ENCODE measurements at regions not wholly inside any gene's neighbourhood (a gene's known extent, or its start where the extent isn't known, plus 50 kb on each side); places are given as distances from the start of the nearest gene placed in this dataset.

DNA sequence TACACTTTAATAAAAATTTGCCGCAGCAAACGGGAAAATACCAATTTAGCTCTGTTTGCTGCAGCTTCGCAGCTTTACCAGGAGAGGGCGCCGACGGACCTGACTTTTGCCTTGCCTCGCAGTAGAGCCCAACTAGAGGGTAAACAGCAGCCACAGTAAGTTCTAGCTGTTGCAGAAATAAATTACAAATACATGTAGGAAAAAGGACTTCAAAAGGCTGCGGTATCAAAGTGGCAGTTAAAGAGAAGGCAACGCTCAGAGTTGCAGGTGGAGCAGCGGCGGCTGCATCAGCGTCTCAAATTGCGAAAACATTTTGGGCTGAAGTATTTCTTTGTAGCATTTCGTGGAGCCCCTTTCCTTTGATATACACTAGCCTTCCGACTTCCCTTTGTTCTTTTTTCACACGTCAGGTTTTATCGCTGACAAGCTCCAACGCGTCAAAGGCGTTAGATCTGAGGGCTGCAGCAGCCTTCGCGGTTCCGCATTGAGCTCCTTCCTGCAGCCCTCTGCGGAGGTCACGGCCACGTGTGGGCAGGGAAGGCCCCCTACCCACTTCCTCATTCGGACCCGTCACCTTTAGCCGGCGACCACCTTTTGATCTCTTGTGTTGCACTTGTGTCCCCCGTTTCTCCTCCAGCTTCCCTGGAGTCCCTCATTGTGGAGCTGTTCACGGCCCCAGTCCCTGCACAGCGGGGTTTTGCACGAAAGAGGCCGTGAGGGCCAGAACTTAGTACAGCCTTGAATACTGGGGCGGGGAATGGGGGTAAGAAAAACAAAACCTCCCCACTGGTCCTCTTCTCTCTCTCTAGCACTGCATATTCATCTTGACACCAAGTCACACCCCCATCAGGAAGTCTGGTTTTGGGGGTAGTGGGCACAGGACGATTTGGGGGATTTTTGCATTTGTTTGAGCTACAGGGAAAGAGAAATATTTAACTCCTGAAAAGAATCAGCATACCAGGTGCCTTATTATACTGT, 72.8 kb downstream of the S1PR1 start (continued):
- TF ChIP-seq, protein P1, sequence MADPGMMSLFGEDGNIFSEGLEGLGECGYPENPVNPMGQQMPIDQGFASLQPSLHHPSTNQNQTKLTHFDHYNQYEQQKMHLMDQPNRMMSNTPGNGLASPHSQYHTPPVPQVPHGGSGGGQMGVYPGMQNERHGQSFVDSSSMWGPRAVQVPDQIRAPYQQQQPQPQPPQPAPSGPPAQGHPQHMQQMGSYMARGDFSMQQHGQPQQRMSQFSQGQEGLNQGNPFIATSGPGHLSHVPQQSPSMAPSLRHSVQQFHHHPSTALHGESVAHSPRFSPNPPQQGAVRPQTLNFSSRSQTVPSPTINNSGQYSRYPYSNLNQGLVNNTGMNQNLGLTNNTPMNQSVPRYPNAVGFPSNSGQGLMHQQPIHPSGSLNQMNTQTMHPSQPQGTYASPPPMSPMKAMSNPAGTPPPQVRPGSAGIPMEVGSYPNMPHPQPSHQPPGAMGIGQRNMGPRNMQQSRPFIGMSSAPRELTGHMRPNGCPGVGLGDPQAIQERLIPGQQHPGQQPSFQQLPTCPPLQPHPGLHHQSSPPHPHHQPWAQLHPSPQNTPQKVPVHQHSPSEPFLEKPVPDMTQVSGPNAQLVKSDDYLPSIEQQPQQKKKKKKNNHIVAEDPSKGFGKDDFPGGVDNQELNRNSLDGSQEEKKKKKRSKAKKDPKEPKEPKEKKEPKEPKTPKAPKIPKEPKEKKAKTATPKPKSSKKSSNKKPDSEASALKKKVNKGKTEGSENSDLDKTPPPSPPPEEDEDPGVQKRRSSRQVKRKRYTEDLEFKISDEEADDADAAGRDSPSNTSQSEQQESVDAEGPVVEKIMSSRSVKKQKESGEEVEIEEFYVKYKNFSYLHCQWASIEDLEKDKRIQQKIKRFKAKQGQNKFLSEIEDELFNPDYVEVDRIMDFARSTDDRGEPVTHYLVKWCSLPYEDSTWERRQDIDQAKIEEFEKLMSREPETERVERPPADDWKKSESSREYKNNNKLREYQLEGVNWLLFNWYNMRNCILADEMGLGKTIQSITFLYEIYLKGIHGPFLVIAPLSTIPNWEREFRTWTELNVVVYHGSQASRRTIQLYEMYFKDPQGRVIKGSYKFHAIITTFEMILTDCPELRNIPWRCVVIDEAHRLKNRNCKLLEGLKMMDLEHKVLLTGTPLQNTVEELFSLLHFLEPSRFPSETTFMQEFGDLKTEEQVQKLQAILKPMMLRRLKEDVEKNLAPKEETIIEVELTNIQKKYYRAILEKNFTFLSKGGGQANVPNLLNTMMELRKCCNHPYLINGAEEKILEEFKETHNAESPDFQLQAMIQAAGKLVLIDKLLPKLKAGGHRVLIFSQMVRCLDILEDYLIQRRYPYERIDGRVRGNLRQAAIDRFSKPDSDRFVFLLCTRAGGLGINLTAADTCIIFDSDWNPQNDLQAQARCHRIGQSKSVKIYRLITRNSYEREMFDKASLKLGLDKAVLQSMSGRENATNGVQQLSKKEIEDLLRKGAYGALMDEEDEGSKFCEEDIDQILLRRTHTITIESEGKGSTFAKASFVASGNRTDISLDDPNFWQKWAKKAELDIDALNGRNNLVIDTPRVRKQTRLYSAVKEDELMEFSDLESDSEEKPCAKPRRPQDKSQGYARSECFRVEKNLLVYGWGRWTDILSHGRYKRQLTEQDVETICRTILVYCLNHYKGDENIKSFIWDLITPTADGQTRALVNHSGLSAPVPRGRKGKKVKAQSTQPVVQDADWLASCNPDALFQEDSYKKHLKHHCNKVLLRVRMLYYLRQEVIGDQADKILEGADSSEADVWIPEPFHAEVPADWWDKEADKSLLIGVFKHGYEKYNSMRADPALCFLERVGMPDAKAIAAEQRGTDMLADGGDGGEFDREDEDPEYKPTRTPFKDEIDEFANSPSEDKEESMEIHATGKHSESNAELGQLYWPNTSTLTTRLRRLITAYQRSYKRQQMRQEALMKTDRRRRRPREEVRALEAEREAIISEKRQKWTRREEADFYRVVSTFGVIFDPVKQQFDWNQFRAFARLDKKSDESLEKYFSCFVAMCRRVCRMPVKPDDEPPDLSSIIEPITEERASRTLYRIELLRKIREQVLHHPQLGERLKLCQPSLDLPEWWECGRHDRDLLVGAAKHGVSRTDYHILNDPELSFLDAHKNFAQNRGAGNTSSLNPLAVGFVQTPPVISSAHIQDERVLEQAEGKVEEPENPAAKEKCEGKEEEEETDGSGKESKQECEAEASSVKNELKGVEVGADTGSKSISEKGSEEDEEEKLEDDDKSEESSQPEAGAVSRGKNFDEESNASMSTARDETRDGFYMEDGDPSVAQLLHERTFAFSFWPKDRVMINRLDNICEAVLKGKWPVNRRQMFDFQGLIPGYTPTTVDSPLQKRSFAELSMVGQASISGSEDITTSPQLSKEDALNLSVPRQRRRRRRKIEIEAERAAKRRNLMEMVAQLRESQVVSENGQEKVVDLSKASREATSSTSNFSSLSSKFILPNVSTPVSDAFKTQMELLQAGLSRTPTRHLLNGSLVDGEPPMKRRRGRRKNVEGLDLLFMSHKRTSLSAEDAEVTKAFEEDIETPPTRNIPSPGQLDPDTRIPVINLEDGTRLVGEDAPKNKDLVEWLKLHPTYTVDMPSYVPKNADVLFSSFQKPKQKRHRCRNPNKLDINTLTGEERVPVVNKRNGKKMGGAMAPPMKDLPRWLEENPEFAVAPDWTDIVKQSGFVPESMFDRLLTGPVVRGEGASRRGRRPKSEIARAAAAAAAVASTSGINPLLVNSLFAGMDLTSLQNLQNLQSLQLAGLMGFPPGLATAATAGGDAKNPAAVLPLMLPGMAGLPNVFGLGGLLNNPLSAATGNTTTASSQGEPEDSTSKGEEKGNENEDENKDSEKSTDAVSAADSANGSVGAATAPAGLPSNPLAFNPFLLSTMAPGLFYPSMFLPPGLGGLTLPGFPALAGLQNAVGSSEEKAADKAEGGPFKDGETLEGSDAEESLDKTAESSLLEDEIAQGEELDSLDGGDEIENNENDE (IDR thresholded peaks at IDR 0.05; ENCODE audit: insufficient replicate concordance, low read length), result no peak
- TF ChIP-seq SAP30 (IDR thresholded peaks at IDR 0.05; ENCODE audit: insufficient read depth, insufficient replicate concordance, low read length) (no peak), CTBP2 (IDR thresholded peaks at IDR 0.05; ENCODE audit: borderline replicate concordance, insufficient read depth, insufficient read length, low read length) (peak; percentile 38), CREB1 (IDR thresholded peaks at IDR 0.05) (0 out of 2 replicates have a peak, but pooled peaks have one; percentile 36)
- TF ChIP-seq, protein P2, sequence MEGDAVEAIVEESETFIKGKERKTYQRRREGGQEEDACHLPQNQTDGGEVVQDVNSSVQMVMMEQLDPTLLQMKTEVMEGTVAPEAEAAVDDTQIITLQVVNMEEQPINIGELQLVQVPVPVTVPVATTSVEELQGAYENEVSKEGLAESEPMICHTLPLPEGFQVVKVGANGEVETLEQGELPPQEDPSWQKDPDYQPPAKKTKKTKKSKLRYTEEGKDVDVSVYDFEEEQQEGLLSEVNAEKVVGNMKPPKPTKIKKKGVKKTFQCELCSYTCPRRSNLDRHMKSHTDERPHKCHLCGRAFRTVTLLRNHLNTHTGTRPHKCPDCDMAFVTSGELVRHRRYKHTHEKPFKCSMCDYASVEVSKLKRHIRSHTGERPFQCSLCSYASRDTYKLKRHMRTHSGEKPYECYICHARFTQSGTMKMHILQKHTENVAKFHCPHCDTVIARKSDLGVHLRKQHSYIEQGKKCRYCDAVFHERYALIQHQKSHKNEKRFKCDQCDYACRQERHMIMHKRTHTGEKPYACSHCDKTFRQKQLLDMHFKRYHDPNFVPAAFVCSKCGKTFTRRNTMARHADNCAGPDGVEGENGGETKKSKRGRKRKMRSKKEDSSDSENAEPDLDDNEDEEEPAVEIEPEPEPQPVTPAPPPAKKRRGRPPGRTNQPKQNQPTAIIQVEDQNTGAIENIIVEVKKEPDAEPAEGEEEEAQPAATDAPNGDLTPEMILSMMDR (IDR thresholded peaks at IDR 0.05; ENCODE audit: control extremely low read depth in 1 of 3, insufficient read depth in 1 of 3, low read depth in 1 of 3, low read length in 3 of 3), result peak; percentile 77 to 82 (median 81)
- TF ChIP-seq, protein P3, sequence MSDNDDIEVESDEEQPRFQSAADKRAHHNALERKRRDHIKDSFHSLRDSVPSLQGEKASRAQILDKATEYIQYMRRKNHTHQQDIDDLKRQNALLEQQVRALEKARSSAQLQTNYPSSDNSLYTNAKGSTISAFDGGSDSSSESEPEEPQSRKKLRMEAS (IDR thresholded peaks at IDR 0.05), result peak; percentile 87
